Left renal cortex interstitium (tissue), 4 donors: ENCODE measurements at regions not wholly inside any gene's neighbourhood (a gene's known extent, or its start where the extent isn't known, plus 50 kb on each side); places are given as distances from the start of the nearest gene placed in this dataset.
"Not testable (repeated sequence)": the region's sequence is repeated elsewhere in the genome, so short reads cannot be mapped to it uniquely, and the experiment has no call there.

Experiments
- DNase-seq, 4 donors: peaks; one replicate each; pipeline ENCODE4 v3.0.0-alpha.2; 2013; ENCODE audit warnings: low read depth in 4 of 4, low spot score in 2 of 4, missing footprints in 1 of 4

- DNase-seq: no peak
Observed at GRCh38 chr1:94362466-94363058, 55.6 kb upstream of the ABCD3 start.

GRCh38 chr1:94358630-94359599 lies 59.3 kb upstream of the ABCD3 start:
- no peak for DNase-seq

GRCh38 chr1:94357661-94358060 lies 60.5 kb upstream of the ABCD3 start:
- no peak for DNase-seq

- DNase-seq: no peak
Observed at GRCh38 chr1:94355485-94355980, 62.7 kb upstream of the ABCD3 start.

- no peak for DNase-seq
Observed at GRCh38 chr1:94351481-94351880, 66.7 kb upstream of the ABCD3 start.

GRCh38 chr1:94350350-94350924 lies 67.8 kb upstream of the ABCD3 start:
- no peak for DNase-seq

GRCh38 chr1:94349853-94350252 lies 68.3 kb upstream of the ABCD3 start:
- no peak for DNase-seq

GRCh38 chr1:94348386-94348785 lies 69.8 kb upstream of the ABCD3 start:
- DNase-seq: not testable (repeated sequence)

GRCh38 chr1:94345148-94345721 lies 73.0 kb upstream of the ABCD3 start:
- no peak for DNase-seq

GRCh38 chr1:94342416-94342815 lies 75.8 kb upstream of the ABCD3 start:
- no peak for DNase-seq

GRCh38 chr1:94339206-94339927 lies 78.8 kb upstream of the ABCD3 start:
- no peak for DNase-seq

GRCh38 chr1:94336991-94337390 lies 81.2 kb upstream of the ABCD3 start:
- no peak for DNase-seq

GRCh38 chr1:94335950-94336349 lies 82.2 kb upstream of the ABCD3 start:
- DNase-seq: peak in 3 of 4 donors; percentile 60 to 84 (median 65)

- no peak for DNase-seq
Observed at GRCh38 chr1:94335447-94335846, 82.7 kb upstream of the ABCD3 start.

GRCh38 chr1:94334764-94335163 lies 83.4 kb upstream of the ABCD3 start:
- no peak for DNase-seq

- no peak for DNase-seq
Observed at GRCh38 chr1:94332952-94333351, 85.2 kb upstream of the ABCD3 start.

- DNase-seq: no peak
Observed at GRCh38 chr1:94332516-94332915, 85.7 kb upstream of the ABCD3 start.

GRCh38 chr1:94329986-94330385 lies 88.2 kb upstream of the ABCD3 start:
- no peak for DNase-seq

GRCh38 chr1:94329276-94329675 lies 88.9 kb upstream of the ABCD3 start:
- DNase-seq: no peak

- DNase-seq: no peak
Observed at GRCh38 chr1:94327001-94327690, 89.8 kb upstream of the ARHGAP29 start.
